ENCODE measurements at regions not wholly inside any gene's neighbourhood (a gene's known extent, or its start where the extent isn't known, plus 50 kb on each side); places are given as distances from the start of the nearest gene placed in this dataset.

DNA sequence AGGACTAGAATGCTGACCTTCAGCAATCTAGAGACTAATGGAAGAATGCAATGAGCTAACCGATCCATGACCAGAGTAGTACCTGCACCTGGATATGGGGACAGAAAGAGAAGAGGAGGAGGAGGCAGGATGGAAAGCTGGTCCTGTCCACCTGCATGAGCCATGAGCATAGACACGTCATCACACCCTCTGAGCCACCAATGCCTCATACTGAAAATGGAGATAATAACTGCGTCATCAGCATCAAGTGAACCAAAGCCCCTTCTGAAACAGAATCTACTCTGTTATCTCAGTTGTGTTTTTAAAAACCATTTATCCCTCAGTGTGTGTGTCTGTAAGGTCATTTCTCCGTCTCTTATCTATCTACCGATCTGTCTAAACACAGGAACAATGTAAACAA is 327.0 kb downstream of the BCL11B start:
- TF ChIP-seq CEBPB (IDR thresholded peaks at IDR 0.05) (no peak), TEAD4 (IDR thresholded peaks at IDR 0.05) (no peak), TAF1 (IDR thresholded peaks at IDR 0.05; ENCODE audit: low read depth) (no peak), NFIC (IDR thresholded peaks at IDR 0.05) (no peak), RAD21 (IDR thresholded peaks at IDR 0.05; ENCODE audit: low read depth) (no peak), ZBTB7A (IDR thresholded peaks at IDR 0.05; ENCODE audit: low read depth) (no peak), EGR1 (IDR thresholded peaks at IDR 0.05) (no peak), EP300 (IDR thresholded peaks at IDR 0.05; ENCODE audit: borderline replicate concordance) (no peak), YY1 (IDR thresholded peaks at IDR 0.05; ENCODE audit: low read depth) (no peak), TCF12 (IDR thresholded peaks at IDR 0.05; ENCODE audit: low read depth) (no peak), FOXM1 (IDR thresholded peaks at IDR 0.05; ENCODE audit: borderline replicate concordance, low read depth) (no peak), CREB1 (IDR thresholded peaks at IDR 0.05; ENCODE audit: low read depth) (no peak)
- TF ChIP-seq, protein P1, sequence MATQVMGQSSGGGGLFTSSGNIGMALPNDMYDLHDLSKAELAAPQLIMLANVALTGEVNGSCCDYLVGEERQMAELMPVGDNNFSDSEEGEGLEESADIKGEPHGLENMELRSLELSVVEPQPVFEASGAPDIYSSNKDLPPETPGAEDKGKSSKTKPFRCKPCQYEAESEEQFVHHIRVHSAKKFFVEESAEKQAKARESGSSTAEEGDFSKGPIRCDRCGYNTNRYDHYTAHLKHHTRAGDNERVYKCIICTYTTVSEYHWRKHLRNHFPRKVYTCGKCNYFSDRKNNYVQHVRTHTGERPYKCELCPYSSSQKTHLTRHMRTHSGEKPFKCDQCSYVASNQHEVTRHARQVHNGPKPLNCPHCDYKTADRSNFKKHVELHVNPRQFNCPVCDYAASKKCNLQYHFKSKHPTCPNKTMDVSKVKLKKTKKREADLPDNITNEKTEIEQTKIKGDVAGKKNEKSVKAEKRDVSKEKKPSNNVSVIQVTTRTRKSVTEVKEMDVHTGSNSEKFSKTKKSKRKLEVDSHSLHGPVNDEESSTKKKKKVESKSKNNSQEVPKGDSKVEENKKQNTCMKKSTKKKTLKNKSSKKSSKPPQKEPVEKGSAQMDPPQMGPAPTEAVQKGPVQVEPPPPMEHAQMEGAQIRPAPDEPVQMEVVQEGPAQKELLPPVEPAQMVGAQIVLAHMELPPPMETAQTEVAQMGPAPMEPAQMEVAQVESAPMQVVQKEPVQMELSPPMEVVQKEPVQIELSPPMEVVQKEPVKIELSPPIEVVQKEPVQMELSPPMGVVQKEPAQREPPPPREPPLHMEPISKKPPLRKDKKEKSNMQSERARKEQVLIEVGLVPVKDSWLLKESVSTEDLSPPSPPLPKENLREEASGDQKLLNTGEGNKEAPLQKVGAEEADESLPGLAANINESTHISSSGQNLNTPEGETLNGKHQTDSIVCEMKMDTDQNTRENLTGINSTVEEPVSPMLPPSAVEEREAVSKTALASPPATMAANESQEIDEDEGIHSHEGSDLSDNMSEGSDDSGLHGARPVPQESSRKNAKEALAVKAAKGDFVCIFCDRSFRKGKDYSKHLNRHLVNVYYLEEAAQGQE (IDR thresholded peaks at IDR 0.05; ENCODE audit: low read depth): no peak
- TF ChIP-seq, protein P2, sequence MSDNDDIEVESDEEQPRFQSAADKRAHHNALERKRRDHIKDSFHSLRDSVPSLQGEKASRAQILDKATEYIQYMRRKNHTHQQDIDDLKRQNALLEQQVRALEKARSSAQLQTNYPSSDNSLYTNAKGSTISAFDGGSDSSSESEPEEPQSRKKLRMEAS (IDR thresholded peaks at IDR 0.05): no peak
- TF ChIP-seq, protein P3, sequence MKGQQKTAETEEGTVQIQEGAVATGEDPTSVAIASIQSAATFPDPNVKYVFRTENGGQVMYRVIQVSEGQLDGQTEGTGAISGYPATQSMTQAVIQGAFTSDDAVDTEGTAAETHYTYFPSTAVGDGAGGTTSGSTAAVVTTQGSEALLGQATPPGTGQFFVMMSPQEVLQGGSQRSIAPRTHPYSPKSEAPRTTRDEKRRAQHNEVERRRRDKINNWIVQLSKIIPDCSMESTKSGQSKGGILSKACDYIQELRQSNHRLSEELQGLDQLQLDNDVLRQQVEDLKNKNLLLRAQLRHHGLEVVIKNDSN (IDR thresholded peaks at IDR 0.05): no peak

DNA sequence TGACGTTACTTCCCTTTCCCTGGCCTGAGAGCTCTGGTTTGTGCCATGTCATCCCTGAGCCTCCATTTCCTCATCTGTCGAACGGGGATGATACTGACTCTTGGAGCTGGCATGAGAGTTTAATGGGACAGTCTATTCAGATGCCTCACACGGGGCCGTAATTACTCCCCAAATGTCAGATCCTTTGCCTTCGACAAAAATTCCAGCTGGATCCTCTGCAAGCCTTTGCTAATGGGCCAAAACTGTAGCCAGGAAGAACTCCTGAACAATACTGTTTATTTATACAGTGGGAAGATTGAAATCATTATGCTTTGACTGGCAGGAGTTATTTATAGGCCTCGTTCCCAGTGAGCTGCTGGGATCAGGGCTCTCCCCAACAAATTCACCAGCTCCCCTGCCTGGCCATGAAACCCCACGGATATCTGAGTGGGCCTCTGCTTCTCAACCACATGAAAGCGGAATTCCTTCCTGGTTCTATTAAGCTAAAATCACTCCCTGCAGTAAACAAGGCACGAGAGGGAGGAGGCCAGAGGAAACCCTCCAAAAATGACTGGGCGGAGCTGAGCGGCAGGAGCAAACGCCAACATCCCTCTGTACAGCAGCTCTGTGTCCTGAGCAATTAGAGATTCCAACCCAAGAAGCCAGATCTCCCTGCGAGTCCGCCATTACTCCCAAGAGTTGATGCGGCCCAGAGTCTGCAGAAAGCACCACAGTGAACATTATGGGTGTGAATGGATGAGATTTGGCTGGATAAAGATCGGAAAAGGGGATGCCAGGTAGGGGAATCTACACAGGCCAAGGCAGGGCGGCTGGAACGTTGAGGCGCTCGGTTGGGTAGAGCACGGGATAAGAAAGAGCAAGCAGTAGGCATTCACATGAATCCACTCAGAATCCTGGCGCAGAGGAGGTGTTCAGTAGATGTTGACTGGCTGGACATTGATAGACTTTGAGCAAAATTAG is 326.1 kb downstream of the BCL11B start:
- TF ChIP-seq CEBPB (IDR thresholded peaks at IDR 0.05) (no peak), EP300 (IDR thresholded peaks at IDR 0.05; ENCODE audit: borderline replicate concordance) (no peak), CREB1 (IDR thresholded peaks at IDR 0.05; ENCODE audit: low read depth) (no peak), TCF12 (IDR thresholded peaks at IDR 0.05; ENCODE audit: low read depth) (no peak), ZBTB7A (IDR thresholded peaks at IDR 0.05; ENCODE audit: low read depth) (no peak), NFIC (IDR thresholded peaks at IDR 0.05) (no peak), RAD21 (IDR thresholded peaks at IDR 0.05; ENCODE audit: low read depth) (no peak), YY1 (IDR thresholded peaks at IDR 0.05; ENCODE audit: low read depth) (no peak), TAF1 (IDR thresholded peaks at IDR 0.05; ENCODE audit: low read depth) (no peak), FOXM1 (IDR thresholded peaks at IDR 0.05; ENCODE audit: borderline replicate concordance, low read depth) (no peak), TEAD4 (IDR thresholded peaks at IDR 0.05) (no peak)
- TF ChIP-seq, protein P2 (IDR thresholded peaks at IDR 0.05): no peak
- TF ChIP-seq, protein P1 (IDR thresholded peaks at IDR 0.05; ENCODE audit: low read depth): no peak

DNA sequence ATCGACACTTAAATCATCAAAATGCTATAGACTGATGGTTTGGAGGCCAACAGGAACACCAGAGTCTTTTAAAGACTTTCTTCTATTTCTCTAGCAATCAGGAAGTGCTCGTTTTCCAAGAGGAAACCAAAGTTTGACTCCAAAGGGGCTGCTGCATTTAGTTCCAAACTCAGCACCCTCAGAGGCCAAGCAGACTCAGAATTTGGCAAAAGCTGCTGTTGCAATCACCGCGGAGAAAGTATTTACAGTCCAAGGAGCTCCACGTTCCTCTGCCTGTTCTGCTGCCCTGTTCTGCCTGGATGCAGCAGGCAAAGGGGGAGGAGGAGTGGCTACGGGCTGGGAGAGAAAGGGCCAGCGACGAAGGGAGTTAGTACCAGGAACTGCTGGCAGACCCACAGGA is 325.1 kb downstream of the BCL11B start:
- TF ChIP-seq TAF1 (IDR thresholded peaks at IDR 0.05; ENCODE audit: low read depth) (no peak), EP300 (IDR thresholded peaks at IDR 0.05; ENCODE audit: borderline replicate concordance) (no peak), FOXM1 (IDR thresholded peaks at IDR 0.05; ENCODE audit: borderline replicate concordance, low read depth) (no peak), RAD21 (IDR thresholded peaks at IDR 0.05; ENCODE audit: low read depth) (no peak), CEBPB (IDR thresholded peaks at IDR 0.05) (no peak), ZBTB7A (IDR thresholded peaks at IDR 0.05; ENCODE audit: low read depth) (no peak), YY1 (IDR thresholded peaks at IDR 0.05; ENCODE audit: low read depth) (no peak)
- TF ChIP-seq, protein P3 (IDR thresholded peaks at IDR 0.05): no peak
- TF ChIP-seq, protein P2 (IDR thresholded peaks at IDR 0.05): no peak

DNA sequence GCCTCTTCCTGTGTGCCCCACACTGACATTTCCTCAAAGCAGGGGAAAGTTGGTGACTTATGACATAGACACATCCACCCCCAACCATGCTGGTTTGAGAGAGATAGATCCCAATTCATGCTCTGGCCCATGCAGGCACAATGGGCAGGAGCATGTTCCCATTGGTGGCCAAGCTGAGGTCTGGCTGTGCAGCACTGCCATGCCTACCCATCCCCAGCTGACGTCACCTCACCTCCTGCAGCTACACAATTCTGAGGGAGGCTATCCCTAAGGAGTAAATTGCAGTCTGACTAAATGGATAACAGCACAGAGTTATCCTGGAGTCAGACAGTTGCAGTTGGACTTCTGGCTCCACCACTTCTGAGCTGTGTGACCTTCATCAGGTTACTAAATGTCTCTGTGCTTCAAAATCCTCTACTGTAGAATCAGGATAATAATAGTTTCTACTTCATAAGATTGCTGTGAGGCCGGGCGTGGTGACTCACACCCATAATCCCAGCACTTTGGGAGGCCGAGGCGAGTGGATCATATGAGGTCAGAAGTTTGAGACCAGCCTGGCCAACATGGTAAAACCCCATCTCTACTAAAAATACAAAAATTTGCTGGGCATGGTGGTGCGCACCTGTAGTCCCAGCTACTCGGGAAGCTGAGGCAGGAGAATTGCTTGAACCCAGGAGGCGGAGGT is 323.9 kb downstream of the BCL11B start:
- no peak for TF ChIP-seq TAF1 (IDR thresholded peaks at IDR 0.05; ENCODE audit: low read depth)
- no peak for TF ChIP-seq EGR1 (IDR thresholded peaks at IDR 0.05)
- no peak for TF ChIP-seq YY1 (IDR thresholded peaks at IDR 0.05; ENCODE audit: low read depth)
- TF ChIP-seq CEBPB (IDR thresholded peaks at IDR 0.05): no peak
- TF ChIP-seq TCF12 (IDR thresholded peaks at IDR 0.05; ENCODE audit: low read depth): no peak
- TF ChIP-seq FOXM1 (IDR thresholded peaks at IDR 0.05; ENCODE audit: borderline replicate concordance, low read depth): no peak
- TF ChIP-seq TEAD4 (IDR thresholded peaks at IDR 0.05): no peak
- TF ChIP-seq, protein P2 (IDR thresholded peaks at IDR 0.05): no peak
- no peak for TF ChIP-seq NFIC (IDR thresholded peaks at IDR 0.05)
- TF ChIP-seq, protein P1 (IDR thresholded peaks at IDR 0.05; ENCODE audit: low read depth): no peak
- TF ChIP-seq, protein P3 (IDR thresholded peaks at IDR 0.05): no peak
- TF ChIP-seq CREB1 (IDR thresholded peaks at IDR 0.05; ENCODE audit: low read depth): no peak
- TF ChIP-seq EP300 (IDR thresholded peaks at IDR 0.05; ENCODE audit: borderline replicate concordance): no peak
- TF ChIP-seq ZBTB7A (IDR thresholded peaks at IDR 0.05; ENCODE audit: low read depth): no peak
- TF ChIP-seq RAD21 (IDR thresholded peaks at IDR 0.05; ENCODE audit: low read depth): no peak
